Chondrocyte (in vitro differentiated cells): ENCODE measurements at regions not wholly inside any gene's neighbourhood (a gene's known extent, or its start where the extent isn't known, plus 50 kb on each side); places are given as distances from the start of the nearest gene placed in this dataset.

Experiments
- DNase-seq: peaks from one replicate; pipeline ENCODE4 v3.0.0; 2021; ENCODE audit warnings: mixed read lengths, low spot score
- H3K27ac Mint-ChIP-seq: one replicate; pipeline ENCODE4 v1.8.0; 2021; ENCODE audit warnings: mild to moderate bottlenecking, moderate library complexity, mixed read lengths; ENCODE audit not compliant: unreplicated experiment
- H3K27me3 Mint-ChIP-seq: 2 replicates; pipeline ENCODE4 v1.8.0; 2021; ENCODE audit warnings: low read depth, mixed read lengths
- H3K36me3 Mint-ChIP-seq: 2 replicates; pipeline ENCODE4 v1.8.0; 2021; ENCODE audit warnings: low read depth, mixed read lengths
- H3K4me1 Mint-ChIP-seq: 2 replicates; pipeline ENCODE4 v1.8.0; 2021; ENCODE audit warnings: low read depth, mild to moderate bottlenecking, mixed read lengths
- H3K4me3 Mint-ChIP-seq: one replicate; pipeline ENCODE4 v1.8.0; 2021; ENCODE audit warnings: mild to moderate bottlenecking, moderate library complexity, mixed read lengths; ENCODE audit not compliant: unreplicated experiment
- H3K9me3 Mint-ChIP-seq: 2 replicates; pipeline ENCODE4 v1.8.0; 2021; ENCODE audit warnings: low read depth, mixed read lengths
- CTCF ChIP-seq: fragments of 200-600 bp; sonication (generic); IDR thresholded peaks from 2 replicates; pipeline ENCODE4 v1.5.0; 2021; ENCODE audit warnings: antibody characterized with exemption, mild to moderate bottlenecking, moderate library complexity

- Mint-ChIP-seq H3K4me3 (no peak overlapping the region), H3K36me3 (no peaks in the 10 kb centered on the region), H3K27ac (no peak overlapping the region), H3K4me1 (no peaks in the 10 kb centered on the region), H3K9me3 (peaks cover 3% of the 10 kb centered on the region), H3K27me3 (no peaks in the 10 kb centered on the region)
- TF ChIP-seq CTCF: no peak
- DNase-seq: no peak
Measured at GRCh38 chr10:128940081-128940480, 527.0 kb upstream of the MGMT start.

- Mint-ChIP-seq H3K27ac (no peak overlapping the region), H3K27me3 (peaks cover 2% of the 10 kb centered on the region), H3K4me1 (no peaks in the 10 kb centered on the region), H3K9me3 (peaks cover 18% of the 10 kb centered on the region), H3K4me3 (no peak overlapping the region), H3K36me3 (no peaks in the 10 kb centered on the region)
- TF ChIP-seq CTCF: no peak
- no peak for DNase-seq
Measured at GRCh38 chr10:128943111-128943510, 523.9 kb upstream of the MGMT start.

- Mint-ChIP-seq H3K4me3 (no peak overlapping the region), H3K36me3 (no peaks in the 10 kb centered on the region), H3K9me3 (peaks cover 18% of the 10 kb centered on the region), H3K27me3 (peaks cover 2% of the 10 kb centered on the region), H3K27ac (no peak overlapping the region), H3K4me1 (no peaks in the 10 kb centered on the region)
- DNase-seq: no peak
- no peak for TF ChIP-seq CTCF
Measured at GRCh38 chr10:128945398-128945797, 521.6 kb upstream of the MGMT start.

- H3K27me3 Mint-ChIP-seq: no peaks in the 10 kb centered on the region
- no peak for TF ChIP-seq CTCF
- no peak overlapping the region for H3K27ac Mint-ChIP-seq
- H3K9me3 Mint-ChIP-seq: peaks cover 20% of the 10 kb centered on the region
- no peaks in the 10 kb centered on the region for H3K4me1 Mint-ChIP-seq
- H3K36me3 Mint-ChIP-seq: no peaks in the 10 kb centered on the region
- no peak overlapping the region for H3K4me3 Mint-ChIP-seq
- DNase-seq: peak; percentile 67
Measured at GRCh38 chr10:128950159-128950915, 516.7 kb upstream of the MGMT start.

- Mint-ChIP-seq H3K27me3 (no peaks in the 10 kb centered on the region), H3K36me3 (no peaks in the 10 kb centered on the region), H3K4me1 (no peaks in the 10 kb centered on the region), H3K9me3 (peaks cover 19% of the 10 kb centered on the region), H3K27ac (no peak overlapping the region), H3K4me3 (no peak overlapping the region)
- TF ChIP-seq CTCF: no peak
- no peak for DNase-seq
Measured at GRCh38 chr10:128950916-128951275, 516.1 kb upstream of the MGMT start.
